NCI-H2196 (cell line): ENCODE measurements at regions not wholly inside any gene's neighbourhood (a gene's known extent, or its start where the extent isn't known, plus 50 kb on each side); places are given as distances from the start of the nearest gene placed in this dataset.

Source experiments
- DNase-seq: peaks from one replicate; lab custom pipeline; 2025; ENCODE audit not compliant: unreplicated experiment; lab: John Stamatoyannopoulos, UW

DNA sequence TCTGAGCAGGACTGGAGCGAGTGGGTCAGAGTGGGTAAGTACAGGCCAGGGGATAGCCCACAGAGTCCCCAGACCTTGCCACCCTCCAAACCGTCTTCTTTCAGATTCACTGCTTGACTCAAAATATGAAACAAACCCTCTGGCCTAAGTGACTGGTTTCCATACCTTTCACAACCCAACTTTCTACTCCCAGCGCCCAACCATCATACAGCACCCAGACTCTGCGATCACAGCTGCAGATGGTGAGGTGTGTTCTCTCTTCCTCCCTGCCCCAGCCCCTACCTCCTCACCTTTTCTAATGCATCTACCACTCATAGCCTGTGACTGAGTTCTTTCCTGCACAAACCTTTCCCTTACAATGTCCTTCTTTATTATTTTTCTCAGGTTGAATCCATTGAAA is 92.0 kb upstream of the CELF2 start:
- no peak for DNase-seq

DNA sequence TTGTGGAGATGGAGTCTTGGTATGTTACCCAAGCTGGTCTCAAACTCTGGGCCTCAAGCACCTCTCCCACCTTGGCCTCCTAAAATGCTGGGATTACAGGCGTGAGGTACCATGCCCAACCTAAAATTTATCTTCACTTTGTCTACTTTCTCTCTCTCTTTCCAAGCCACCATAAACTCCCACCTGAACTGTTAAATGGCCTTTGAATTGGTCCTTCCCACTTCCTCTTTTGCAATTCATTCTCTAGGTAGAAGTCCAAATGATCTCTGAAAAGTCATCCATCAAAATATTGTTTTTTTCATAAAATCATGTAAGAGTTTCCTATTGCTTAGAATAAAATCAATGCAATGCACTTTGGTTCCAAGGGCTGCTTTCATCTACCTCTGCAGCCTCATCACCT is 90.1 kb upstream of the CELF2 start:
- no peak for DNase-seq

DNA sequence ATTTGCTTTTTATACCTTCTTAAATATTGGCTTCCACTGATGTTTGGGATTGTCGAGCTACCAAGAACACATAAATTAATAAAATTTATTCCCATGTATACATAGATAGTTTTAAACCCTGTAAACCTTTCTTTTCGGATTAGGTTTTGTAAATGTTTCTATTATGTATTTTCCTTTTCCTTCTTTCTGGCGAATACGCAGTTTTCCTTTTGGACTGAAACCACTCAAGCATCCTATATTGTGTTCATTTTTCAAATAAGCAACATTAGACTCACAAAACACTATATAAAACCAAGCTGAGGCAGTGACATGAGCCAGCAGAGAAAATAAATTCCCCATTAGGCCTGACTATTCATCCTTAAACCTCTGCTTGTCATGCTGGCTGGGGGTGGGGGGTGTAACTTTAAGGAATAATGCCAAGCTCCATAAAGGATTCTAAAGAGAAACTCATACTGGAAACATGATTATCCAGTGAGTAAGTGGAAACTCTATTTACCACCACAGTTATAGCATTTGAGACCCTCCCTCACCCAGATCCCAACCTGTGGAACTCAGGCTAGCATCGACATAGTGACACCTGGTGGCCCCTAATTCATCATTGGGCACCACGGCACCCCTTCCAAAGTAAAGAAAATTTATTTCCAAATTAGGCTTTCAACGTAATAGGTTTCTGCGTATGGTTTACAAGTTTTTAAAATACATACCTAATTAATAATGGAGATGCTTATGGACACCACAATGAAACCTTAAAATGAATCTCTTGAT is 86.5 kb upstream of the CELF2 start:
- DNase-seq: no peak

DNA sequence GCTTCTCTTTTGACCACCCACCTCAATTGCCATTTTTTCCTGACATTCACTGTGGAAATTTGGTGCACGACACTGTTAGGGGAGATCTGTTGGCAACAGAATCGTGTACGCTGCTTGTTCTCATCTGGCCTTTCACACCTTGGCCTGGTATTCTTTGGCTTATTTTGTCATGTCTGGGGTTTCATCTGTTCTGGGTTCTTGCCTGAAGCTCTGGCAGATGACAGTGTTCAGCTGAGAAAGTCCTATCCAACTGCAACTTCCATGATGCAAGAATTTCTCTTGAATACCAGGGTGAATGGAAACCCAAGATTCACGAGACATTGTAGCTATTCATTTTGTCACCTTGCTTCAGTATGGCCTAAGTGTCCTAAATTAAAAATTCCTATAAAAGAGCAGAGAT is 82.6 kb upstream of the CELF2 start:
- no peak for DNase-seq

DNA sequence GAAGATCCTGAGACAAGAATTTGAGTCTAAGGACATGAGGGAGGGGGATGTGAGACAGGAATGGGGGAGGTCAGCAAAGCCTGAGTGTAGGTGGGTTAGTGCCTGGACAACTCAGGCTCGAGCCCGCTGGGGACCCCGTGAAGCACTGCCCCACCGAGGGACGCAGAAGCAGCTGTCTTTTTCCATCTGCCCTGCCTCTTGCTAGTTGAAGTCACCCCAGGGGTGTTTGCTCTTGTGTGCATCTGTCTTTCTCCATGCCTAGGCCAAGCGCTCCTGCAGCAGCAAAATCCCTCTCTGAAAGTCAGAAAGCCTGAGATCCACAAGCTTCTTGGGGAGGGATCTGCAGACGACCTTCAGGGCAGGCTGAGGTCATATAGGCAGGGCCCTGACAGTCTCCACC is 79.0 kb upstream of the CELF2 start:
- no peak for DNase-seq

DNA sequence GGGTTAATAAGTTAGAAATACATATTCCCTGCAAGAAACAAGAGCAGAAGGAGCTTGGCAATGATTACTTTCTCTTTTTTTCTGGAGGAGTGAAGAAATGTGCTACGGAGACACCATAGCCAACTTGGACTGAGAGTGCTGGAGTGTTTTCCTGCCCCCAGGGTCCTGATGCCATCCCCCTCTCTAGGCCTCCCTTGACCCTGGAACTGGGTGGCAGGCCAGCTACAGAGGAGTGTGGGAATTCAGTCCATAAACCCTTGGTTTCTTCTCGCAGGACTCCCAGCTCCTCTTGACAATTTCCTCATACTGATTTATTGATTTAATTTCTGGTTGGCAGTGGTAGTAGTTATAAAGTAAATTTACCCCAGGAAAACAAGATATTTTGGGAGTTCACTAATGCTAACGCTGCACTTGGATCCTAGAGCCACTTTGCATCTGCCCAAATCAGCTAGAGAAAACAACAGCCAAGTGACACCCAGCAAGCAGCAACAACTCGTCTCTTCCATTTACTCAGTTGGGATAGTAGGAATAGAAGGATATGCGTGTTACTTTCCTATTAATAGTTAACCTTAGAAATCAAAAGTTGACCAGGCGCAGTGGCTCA is 76.4 kb upstream of the CELF2 start:
- DNase-seq: no peak

DNA sequence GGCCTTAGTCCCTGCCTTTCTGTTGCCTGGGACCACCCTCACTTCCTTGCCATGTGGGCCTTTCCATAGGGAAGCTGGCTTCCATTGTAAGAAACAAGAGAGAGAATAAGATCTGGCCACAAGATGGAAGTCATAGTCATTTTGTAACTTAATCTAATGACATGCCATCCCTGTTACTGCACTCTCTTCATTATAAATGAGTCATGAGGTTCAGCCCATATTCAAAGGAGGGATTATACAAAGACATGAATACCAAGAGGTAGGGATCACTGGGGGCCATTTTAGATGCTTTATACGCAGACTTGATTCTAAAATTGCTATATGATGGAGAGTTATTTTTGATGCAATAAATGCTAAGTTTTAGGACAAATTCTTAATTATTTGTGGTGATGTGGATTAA is 75.2 kb upstream of the CELF2 start:
- DNase-seq: no peak

DNA sequence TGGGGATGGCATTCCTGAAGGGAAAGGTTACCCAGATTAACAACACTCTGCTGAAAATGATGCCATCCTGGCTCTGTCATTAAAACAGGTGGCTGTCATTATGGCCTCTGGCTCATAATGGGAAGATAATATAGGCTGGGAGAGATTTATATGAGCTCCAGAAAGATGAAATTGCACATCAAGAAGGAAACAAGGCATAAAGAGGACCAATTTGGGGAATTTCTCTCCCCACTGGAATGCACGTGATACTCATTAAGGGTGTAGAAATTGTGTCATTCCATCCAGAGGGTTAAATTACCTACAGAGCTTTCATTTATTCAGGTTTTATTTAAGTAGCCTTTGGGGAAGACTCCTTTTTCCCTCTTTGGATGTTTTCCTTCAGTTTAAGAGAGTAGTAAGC is 71.6 kb upstream of the CELF2 start:
- DNase-seq: no peak

DNA sequence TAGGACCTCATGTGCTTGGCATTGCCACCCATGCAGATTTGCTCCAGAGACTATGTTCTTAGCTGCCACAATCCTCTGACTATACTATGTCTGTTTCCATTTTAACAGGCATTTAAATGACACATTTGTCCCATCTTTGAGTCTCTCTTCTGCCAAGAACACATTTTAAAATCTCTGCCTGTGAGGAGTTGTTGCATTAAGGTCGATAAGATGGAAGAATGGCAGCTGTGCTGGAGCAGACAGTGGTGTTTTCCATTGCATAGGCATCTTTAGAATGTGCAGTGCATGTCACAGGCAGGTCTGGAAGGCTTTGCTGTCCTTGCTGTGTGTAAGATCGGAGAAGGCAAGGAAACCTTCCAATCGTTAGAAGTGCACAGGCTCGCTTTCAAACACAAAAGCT is 70.9 kb upstream of the CELF2 start:
- no peak for DNase-seq

DNA sequence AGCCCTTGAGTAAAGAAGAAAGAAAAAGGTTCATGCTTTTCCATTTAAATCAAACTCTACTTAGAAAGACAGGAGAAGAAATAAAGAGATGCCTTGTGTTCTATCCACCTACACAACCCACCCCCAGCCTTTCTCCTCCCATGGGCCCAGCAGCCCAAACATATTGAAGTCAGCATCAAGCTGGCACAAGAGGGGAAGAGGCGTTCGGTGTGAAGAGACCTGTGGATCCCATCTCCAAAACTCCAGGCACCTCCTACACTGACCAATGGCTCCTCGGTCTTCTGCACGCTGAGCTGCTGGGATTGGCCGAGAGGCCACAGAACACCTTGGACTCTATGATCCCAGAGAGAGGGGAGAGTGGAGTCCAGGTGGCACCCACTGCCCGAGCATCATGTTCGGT is 66.0 kb upstream of the CELF2 start:
- no peak for DNase-seq

DNA sequence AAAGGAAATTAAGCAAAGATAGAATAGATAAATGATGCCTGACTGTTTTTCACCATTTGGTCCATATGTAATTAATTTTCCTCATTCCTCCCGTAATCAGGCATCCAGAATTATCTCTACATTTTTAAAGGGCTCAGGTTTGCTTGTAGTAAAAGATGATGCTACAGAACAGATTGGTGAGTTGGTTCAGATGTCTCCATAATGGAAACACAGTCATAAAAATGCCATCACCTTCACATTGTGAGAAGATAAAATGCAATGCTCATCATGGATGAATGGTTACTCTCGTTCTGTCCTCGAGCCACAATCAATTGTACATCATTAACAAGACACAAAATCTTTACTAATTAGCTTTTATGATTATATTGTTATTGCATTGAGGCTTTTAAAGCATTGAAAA is 64.9 kb upstream of the CELF2 start:
- DNase-seq: no peak

DNA sequence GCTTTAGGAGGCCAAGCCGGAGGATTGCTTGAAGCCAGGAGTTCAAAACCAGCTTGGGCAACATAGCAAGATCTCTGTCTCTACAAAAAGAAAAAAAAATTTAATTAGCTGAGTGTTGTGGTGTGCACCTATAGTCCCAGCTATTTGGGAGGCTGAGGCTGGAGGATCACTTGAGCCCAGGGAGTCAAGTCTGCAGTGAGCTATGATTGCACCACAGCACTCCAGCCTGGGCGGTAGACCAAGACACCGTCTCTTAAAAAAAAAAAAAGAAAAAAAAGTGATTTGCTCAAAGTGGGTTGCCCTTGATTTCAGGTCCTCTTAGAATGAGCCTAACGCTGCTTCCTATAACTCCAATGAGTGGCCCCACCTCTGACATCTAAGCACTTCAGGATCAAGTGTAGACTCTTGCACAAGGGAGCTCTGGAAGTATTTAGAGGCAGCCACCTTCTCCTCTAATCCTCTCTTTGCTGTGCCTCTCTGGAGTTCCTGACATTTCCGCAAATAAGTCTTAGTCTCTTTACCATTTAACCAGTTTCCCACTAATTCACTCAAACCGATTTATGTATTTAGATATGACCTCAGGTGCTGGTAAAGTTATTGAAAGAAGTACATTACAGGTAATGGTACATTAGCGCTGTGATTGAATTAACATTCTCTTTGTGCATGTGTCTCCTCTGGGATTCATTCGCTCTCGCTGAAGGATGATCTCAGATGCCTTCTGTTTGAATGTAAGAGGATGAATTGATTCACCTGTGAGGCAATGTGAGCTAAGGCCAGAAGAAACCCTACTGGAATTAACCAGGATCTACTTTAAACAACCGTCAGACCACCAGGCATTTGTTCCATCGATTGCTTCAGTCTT is 60.8 kb upstream of the CELF2 start:
- DNase-seq: no peak

DNA sequence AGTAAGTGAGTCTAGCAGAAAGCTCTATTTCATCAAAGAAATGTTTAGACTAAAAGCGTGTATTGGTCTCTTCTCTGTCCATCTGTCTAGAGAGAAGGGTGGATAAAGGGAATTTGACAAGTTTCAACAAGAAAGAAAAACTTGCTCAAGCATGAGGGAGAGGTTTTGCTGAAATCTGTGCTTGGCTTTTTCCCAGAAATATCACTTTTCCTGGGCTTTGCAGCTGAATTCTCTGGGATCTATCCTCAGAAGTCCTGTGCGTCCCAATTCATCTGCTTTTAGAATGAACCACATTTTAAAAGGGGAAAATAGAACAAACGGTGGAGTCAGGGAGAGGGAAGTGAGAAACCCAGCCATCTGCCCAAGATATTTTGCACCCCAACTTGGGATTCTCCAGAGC is 59.6 kb upstream of the CELF2 start:
- DNase-seq: no peak

DNA sequence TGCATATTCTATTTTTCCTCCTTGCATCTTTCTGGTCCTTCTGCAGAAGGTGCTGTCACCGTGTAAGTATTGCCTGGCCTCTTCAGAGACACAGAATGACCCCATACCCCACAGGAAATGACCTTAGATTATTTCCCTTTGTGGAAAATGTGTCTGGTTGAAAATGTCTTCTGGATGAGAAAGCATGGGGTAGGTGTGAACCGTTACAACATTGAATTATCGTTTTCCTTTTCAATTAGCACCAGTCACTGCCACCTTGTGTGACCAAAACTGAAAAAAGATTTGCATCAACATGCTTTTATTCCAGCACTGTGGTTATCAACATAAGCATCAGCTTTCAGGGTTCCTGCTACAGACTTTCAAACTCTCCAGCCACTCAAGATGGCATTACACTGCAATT is 58.0 kb upstream of the CELF2 start:
- DNase-seq: no peak

DNA sequence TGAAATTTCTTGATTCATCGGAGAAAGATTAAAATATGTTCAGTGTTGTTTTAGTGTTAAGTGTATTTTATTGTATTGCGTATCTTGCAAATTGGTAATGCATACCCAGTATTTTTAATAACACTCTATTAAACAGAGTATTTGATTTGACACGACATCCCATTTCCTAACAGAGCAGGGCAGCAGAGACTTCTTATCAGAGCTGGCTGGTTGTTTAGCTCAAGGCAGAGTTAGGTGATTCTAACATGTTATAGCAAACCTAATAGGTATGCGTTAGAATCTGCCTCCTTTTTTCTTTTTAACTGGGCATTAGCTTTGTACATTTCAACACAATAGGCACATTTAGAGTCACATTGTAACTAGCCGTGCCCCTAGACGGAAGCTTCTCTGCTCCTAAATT is 57.1 kb upstream of the CELF2 start:
- no peak for DNase-seq

DNA sequence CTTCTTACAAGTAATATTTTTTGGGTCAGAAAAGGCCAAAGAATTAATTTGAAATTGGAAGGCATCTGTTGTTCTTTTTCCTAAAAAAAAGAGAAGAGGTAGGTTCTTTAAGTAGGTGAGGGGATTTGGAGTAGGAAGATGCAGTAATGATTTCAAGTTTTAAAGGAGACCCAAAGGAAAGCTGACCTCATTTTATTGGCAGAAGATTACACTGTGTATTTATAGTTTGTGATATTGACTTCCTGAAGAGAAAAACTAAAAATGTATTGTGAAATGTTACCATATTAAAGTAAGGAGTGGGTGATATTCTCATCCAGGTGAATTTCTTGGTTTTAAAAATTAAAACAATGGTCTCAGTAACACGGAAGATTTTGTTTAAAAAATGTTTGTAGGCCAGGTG is 56.6 kb upstream of the CELF2 start:
- no peak for DNase-seq

DNA sequence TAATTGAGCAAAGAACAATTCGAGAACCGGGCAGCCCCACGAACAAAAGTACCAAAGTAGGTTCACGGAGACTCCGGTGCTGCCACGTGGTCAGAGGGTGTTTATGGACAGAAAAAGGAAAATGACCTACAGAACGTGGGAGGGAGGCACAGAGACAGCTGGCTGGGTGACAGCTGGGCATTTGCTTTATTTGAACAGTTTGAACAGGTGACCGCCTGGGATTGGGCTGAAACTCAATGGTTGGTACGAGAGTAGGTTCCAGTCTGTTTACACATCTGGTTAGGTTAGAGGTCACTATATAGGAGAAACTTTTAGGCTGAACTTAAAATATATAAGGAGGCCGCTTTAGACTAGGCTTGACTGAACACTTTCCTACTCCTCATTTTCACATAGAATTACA is 50.6 kb upstream of the CELF2 start:
- no peak for DNase-seq

DNA sequence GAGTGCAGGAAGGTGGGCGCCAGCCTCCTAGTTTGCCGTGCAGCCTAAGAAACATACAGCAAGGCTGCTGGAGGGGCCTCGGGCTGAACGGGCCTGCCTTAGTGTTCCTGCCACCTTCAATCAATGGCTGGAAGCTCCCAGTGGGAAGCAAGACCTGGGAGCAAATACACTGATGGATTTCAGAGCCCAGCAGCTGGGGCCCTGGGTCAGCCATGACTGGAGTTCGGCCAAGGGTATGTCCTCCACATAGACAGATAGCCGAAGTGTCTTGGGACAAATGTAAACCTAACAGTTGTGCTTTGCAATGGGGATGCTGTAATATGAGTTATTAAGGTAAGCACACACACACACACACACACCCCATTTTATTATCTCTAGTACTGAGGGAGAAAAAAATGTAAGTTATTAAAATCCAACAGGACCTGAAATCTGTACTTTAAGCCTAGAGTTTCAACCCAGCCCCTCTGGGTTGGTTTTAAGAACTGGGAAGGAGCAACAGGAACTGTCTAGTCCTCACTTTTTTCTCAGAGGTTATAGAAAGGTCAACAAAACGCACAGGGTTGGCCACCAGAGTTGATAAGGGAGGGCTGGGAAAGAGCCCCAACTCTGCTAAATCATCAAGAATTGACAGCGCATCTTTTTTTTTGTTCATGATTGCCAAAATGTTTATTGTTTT is 50.0 kb upstream of the CELF2 start:
- no peak for DNase-seq
